Esophagus squamous epithelium (tissue), 5 donors: ENCODE measurements at regions not wholly inside any gene's neighbourhood (a gene's known extent, or its start where the extent isn't known, plus 50 kb on each side); places are given as distances from the start of the nearest gene placed in this dataset.

ENCODE experiments used
- DNase-seq: peaks from one replicate; lab custom pipeline; 2025; lab: John Stamatoyannopoulos, UW
- H3K27ac ChIP-seq, 4 donors: fragments of 200-600 bp; sonication (generic); one replicate each; pipeline ENCODE4 v1.5.1; 2016 to 2019; ENCODE audit warnings: mild to moderate bottlenecking in 1 of 4
- H3K27me3 ChIP-seq, 4 donors: fragments of 200-600 bp; sonication (generic); 1 replicate in 3 of 4; 2 replicates in 1 of 4; pipeline versions ENCODE4 v1.5.1 to v1.6.0; 2017 to 2021; ENCODE audit warnings: antibody characterized with exemption in 1 of 4
- H3K36me3 ChIP-seq, 3 donors: fragments of 200-600 bp; sonication (generic); one replicate each; pipeline ENCODE4 v1.5.1; 2016 to 2019
- H3K4me1 ChIP-seq, 3 donors: fragments of 200-600 bp; sonication (generic); one replicate each; pipeline ENCODE4 v1.5.1; 2017 to 2019
- H3K4me3 ChIP-seq, 4 donors: fragments of 200-600 bp; sonication (generic); 1 replicate in 3 of 4; 2 replicates in 1 of 4; pipeline ENCODE4 v1.5.1; 2016 to 2019; ENCODE audit warnings: mild to moderate bottlenecking in 2 of 4, moderate library complexity in 1 of 4
- H3K9me3 ChIP-seq, 3 donors: fragments of 200-600 bp; sonication (generic); one replicate each; pipeline ENCODE4 v1.5.1; 2016 to 2019
- POLR2A ChIP-seq, 4 donors: fragments of 450-650 bp; IDR thresholded peaks; one replicate each; pipeline ENCODE4 v1.6.1; 2017; ENCODE audit warnings: antibody characterized with exemption in 4 of 4, mild to moderate bottlenecking in 4 of 4, moderate library complexity in 3 of 4
- WGBS, 2 donors: methylation state at CpG; one replicate each; pipeline ENCODE4 v1.1.5; 2018; 5-methylcytosine and 5-hydroxymethylcytosine counted together
- intact Hi-C: fragments of 100-400 bp; cut with DNase I; formaldehyde crosslinking; loops from one replicate; pipeline ENCODE4 v1.15.0; 2022
- TF ChIP-seq, protein P1 (sequence below), 6 experiments: fragments of 450-650 bp in 4 of 6; fragments of 200-600 bp in 2 of 6; sonication (generic) in 2 of 6; IDR thresholded peaks; one replicate each; pipeline ENCODE4 v1.5.1; 2016 to 2019; ENCODE audit warnings: antibody characterized with exemption in 6 of 6, mild to moderate bottlenecking in 4 of 6, moderate library complexity in 4 of 6
- donor health status: DM: yes; HTN: yes; CAD: no.

GRCh38 chr7:12777257-12777656 is 89.8 kb downstream of the ARL4A start:
- WGBS, 2 donors: 82% methylated on average over 2 of the region's 2 CpGs
- no peak for TF ChIP-seq POLR2A (IDR thresholded peaks at IDR 0.05)
- TF ChIP-seq, protein P1, sequence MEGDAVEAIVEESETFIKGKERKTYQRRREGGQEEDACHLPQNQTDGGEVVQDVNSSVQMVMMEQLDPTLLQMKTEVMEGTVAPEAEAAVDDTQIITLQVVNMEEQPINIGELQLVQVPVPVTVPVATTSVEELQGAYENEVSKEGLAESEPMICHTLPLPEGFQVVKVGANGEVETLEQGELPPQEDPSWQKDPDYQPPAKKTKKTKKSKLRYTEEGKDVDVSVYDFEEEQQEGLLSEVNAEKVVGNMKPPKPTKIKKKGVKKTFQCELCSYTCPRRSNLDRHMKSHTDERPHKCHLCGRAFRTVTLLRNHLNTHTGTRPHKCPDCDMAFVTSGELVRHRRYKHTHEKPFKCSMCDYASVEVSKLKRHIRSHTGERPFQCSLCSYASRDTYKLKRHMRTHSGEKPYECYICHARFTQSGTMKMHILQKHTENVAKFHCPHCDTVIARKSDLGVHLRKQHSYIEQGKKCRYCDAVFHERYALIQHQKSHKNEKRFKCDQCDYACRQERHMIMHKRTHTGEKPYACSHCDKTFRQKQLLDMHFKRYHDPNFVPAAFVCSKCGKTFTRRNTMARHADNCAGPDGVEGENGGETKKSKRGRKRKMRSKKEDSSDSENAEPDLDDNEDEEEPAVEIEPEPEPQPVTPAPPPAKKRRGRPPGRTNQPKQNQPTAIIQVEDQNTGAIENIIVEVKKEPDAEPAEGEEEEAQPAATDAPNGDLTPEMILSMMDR (IDR thresholded peaks at IDR 0.05): no peak
- Histone ChIP-seq H3K27ac (no peak overlapping the region), H3K9me3 (peaks cover 0 to 4% (median 0%) of the 10 kb centered on the region in 3 donors), H3K36me3 (no peaks in the 10 kb centered on the region), H3K4me3 (no peak overlapping the region), H3K27me3 (no peaks in the 10 kb centered on the region), H3K4me1 (peaks cover 0 to 2% (median 0%) of the 10 kb centered on the region in 3 donors)
- DNase-seq: no peak
- intact Hi-C loops: no loop called here

DNA sequence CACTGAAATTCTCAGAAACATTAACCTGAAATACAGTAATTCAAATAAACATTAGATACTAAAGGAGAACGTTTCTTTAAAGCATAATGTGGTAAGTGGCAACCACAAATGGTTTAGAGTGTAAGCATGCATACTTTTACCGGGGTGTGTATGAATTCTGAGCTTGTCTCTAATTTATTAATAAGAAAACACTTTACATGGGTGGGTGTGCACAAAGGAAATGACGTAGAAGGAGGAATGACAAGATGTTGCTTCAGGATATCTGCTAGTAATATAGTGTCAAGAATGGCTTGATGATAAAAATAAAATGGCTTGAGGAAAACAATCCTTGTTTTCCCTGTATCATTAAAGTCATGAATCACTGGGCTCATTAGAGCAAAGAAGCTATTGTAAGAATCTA is 92.5 kb downstream of the ARL4A start:
- H3K27me3 ChIP-seq: no peaks in the 10 kb centered on the region
- no peak for DNase-seq
- H3K27ac ChIP-seq: no peak overlapping the region
- no peaks in the 10 kb centered on the region for H3K4me1 ChIP-seq
- TF ChIP-seq POLR2A (IDR thresholded peaks at IDR 0.05): no peak
- TF ChIP-seq, protein P1 (IDR thresholded peaks at IDR 0.05): no peak
- WGBS, 2 donors: 55 to 67% methylated on average over 3 of the region's 3 CpGs
- no peaks in the 10 kb centered on the region for H3K36me3 ChIP-seq
- intact Hi-C loops: no loop called here
- no peaks in the 10 kb centered on the region for H3K9me3 ChIP-seq
- H3K4me3 ChIP-seq: no peak overlapping the region

GRCh38 chr7:12783421-12784095 is 96.1 kb downstream of the ARL4A start:
- Histone ChIP-seq H3K4me3 (no peak overlapping the region), H3K36me3 (no peaks in the 10 kb centered on the region), H3K4me1 (no peaks in the 10 kb centered on the region), H3K27ac (no peak overlapping the region), H3K9me3 (no peaks in the 10 kb centered on the region), H3K27me3 (no peaks in the 10 kb centered on the region)
- no peak for DNase-seq
- no peak for TF ChIP-seq POLR2A (IDR thresholded peaks at IDR 0.05)
- TF ChIP-seq, protein P1 (IDR thresholded peaks at IDR 0.05): no peak
- intact Hi-C loops: no loop called here
- 24 to 30% methylated on average over 1 of the region's 1 CpG for WGBS, 2 donors

- Histone ChIP-seq H3K4me3 (no peak overlapping the region), H3K36me3 (no peaks in the 10 kb centered on the region), H3K27me3 (no peaks in the 10 kb centered on the region), H3K4me1 (no peaks in the 10 kb centered on the region), H3K27ac (no peak overlapping the region), H3K9me3 (no peaks in the 10 kb centered on the region)
- 76 to 85% methylated on average over 4 of the region's 4 CpGs for WGBS, 2 donors
- intact Hi-C loops: no loop called here
- no peak for TF ChIP-seq POLR2A (IDR thresholded peaks at IDR 0.05)
- TF ChIP-seq, protein P1 (IDR thresholded peaks at IDR 0.05): no peak
- no peak for DNase-seq
Measured at GRCh38 chr7:12785473-12785872, 98.0 kb downstream of the ARL4A start.

DNA sequence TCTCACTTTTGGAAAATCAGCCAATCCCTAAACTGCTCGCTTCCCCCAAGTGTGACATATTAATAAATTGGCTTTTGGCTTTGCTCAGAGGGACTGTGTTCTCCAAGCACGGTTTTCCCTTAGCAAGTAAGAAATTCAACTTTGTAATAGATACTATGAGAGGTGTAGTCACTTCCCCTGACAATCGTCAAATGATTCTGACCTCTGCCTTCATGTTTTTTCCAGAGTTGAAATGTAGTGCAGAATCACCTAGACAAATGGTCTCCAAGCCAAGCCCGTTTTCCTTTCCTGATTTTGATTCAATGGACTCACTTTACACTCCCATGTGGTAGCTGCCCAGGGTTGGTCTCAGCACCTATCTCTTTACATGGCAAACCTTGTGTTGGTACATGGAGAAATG is 99.1 kb downstream of the ARL4A start:
- Histone ChIP-seq H3K4me3 (no peak overlapping the region), H3K4me1 (no peaks in the 10 kb centered on the region), H3K27me3 (no peaks in the 10 kb centered on the region), H3K27ac (no peak overlapping the region), H3K36me3 (no peaks in the 10 kb centered on the region), H3K9me3 (no peaks in the 10 kb centered on the region)
- intact Hi-C loops: no loop called here
- TF ChIP-seq, protein P1 (IDR thresholded peaks at IDR 0.05): no peak
- TF ChIP-seq POLR2A (IDR thresholded peaks at IDR 0.05): no peak
- no peak for DNase-seq
- 70 to 81% methylated on average over 4 of the region's 4 CpGs for WGBS, 2 donors
